ENCODE measurements at regions not wholly inside any gene's neighbourhood (a gene's known extent, or its start where the extent isn't known, plus 50 kb on each side); places are given as distances from the start of the nearest gene placed in this dataset.

GRCh38 chr6:98471444-98471843 lies 362.9 kb upstream of the POU3F2 start:
- TF ChIP-seq ZNF274 (IDR thresholded peaks at IDR 0.05; ENCODE audit: low read depth, low read length): no peak
- no peak for TF ChIP-seq YY1 (IDR thresholded peaks at IDR 0.05; ENCODE audit: insufficient read depth, insufficient read length)
